Neural progenitor cell (in vitro differentiated cells): ENCODE measurements at regions not wholly inside any gene's neighbourhood (a gene's known extent, or its start where the extent isn't known, plus 50 kb on each side); places are given as distances from the start of the nearest gene placed in this dataset.

Source experiments
- CTCF ChIP-seq: fragments of 200-600 bp; sonication (generic); IDR thresholded peaks from 2 replicates; pipeline ENCODE4 v1.5.1; 2017; ENCODE audit warnings: antibody characterized with exemption, mild to moderate bottlenecking
- EZH2 ChIP-seq: fragments of 200-600 bp; sonication (generic); IDR thresholded peaks from 2 replicates; pipeline ENCODE4 v1.6.1; 2017; ENCODE audit warnings: antibody characterized with exemption, mild to moderate bottlenecking, moderate library complexity
- EZH2phosphoT487 ChIP-seq: fragments of 200-600 bp; sonication (generic); IDR thresholded peaks from 2 replicates; pipeline ENCODE4 v1.6.1; 2017; ENCODE audit warnings: antibody characterized with exemption

GRCh38 chr1:118290571-118290970, 105.5 kb upstream of the SPAG17 start:
- TF ChIP-seq EZH2 (no peak), CTCF (no peak), EZH2phosphoT487 (no peak)
